DMS153 treated with DMSO at 0.1 percent for 48 hours (cell line): ENCODE measurements at regions not wholly inside any gene's neighbourhood (a gene's known extent, or its start where the extent isn't known, plus 50 kb on each side); places are given as distances from the start of the nearest gene placed in this dataset.
"Not testable (repeated sequence)": the region's sequence is repeated elsewhere in the genome, so short reads cannot be mapped to it uniquely, and the experiment has no call there.

Experiments used
- DNase-seq: peaks from one replicate; lab custom pipeline; 2025; ENCODE audit not compliant: unreplicated experiment; lab: John Stamatoyannopoulos, UW

- DNase-seq, result no peak
These were observed 126.2 kb upstream of the ADCY2 start for GRCh38 chr5:7269591-7270274.

- DNase-seq, result no peak
These were observed 124.4 kb upstream of the ADCY2 start for GRCh38 chr5:7271435-7272084.

GRCh38 chr5:7272408-7272965 lies 123.5 kb upstream of the ADCY2 start:
- DNase-seq, result no peak

DNA sequence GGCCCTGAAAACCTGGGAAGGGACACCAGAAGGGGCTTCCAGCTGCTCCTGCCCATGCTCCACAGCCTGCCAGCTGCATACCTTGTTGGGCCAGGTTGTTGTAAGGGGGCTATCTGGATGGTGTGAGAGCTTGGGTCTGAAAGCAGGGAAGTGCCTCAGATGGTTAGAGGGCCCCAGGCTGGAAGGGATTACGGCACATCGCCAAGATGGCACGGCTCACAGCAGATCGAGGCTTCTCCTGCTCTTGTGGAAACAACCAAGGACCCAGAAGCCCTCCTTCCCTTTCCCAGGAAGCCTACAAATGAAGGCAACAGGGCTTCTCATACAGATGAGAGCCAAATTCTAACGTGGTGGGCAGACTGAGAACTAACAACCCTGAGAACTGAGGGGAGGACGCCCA lies 121.7 kb upstream of the ADCY2 start:
- no peak for DNase-seq

DNA sequence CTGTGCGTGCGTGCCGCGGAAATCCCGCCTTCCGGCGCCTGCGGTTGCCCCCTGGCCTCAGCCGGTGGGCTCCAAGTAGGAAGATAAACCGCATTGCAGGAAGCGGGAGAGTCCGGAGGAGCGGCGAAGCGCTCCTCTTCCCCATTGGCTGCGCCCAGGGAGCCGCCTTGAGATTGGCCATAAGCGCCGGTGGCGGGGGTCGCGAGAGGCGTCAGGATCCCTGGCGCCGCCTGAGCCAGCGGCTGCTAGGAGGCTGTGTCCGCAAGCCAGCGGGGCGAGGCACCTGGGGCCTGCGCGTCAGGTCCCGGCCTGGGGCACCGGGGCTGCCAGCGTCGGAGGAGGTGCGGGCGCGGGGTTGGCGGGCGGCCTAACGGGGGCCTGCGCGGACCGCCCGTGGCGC lies 106.3 kb upstream of the ADCY2 start:
- not testable (repeated sequence) for DNase-seq

DNA sequence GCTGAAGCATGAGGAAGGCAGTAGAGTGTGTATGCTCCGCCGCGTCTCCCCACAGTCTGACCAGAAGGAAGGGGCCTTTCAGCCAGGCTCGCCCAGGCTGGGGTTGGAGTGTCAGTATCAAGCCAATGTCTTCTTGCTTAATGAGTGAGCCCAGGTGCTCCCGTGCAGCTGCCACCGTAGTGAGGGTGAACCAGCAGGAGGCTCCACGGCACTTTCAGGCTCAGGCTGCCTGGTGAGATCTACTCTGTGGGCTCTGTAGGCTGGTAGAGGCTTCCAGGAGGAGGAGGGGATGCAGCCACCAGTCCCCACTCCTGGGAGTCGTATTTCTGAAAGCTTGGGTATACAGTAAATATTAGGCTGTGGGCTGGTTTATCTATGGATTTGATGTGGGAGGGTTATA lies 98.1 kb upstream of the ADCY2 start:
- DNase-seq, result not testable (repeated sequence)

GRCh38 chr5:7299731-7300130 lies 96.2 kb upstream of the ADCY2 start:
- not testable (repeated sequence) for DNase-seq

- not testable (repeated sequence) for DNase-seq
These were observed 90.8 kb upstream of the ADCY2 start for GRCh38 chr5:7305000-7305674.

DNA sequence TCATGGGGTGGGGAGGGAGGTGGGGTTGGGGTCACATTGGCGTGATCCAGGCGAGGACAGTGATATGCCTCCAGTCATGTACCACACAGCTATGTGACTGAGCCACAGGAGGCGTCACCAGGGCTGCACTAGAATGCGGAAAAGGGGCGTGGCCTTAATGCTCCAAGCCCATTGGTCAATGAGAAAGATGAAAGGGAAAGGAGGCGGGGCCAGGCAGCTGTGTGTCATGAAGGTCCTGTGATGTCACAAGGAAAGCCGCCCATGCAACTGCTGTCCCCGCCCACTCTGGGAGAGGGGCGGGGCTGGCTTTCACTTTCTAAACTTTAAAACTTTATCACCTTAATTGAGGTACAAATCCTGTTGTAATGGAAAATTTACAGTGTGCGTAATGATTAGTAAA lies 89.4 kb upstream of the ADCY2 start:
- not testable (repeated sequence) for DNase-seq

- not testable (repeated sequence) for DNase-seq
These were observed 88.2 kb upstream of the ADCY2 start for GRCh38 chr5:7307709-7308108.

DNA sequence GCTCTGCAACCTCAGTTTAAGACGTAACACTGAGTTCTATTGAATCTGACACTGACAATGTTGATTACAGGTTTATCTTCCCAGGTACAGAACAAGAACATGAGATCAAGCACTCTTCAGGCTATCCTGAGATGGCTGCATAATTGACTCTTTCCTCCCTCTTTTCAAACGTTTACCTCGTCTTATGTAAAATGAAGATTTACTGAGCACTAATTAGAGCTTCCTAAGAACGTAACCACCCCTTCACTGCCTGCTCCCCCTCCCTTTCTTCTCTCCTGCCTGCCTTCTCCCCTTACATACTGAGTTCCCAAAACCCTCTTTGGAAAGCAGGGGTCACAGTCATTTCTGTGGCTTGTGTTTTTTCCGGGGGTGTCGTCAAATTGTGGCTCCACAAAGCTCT lies 86.2 kb upstream of the ADCY2 start:
- DNase-seq, result not testable (repeated sequence)

DNA sequence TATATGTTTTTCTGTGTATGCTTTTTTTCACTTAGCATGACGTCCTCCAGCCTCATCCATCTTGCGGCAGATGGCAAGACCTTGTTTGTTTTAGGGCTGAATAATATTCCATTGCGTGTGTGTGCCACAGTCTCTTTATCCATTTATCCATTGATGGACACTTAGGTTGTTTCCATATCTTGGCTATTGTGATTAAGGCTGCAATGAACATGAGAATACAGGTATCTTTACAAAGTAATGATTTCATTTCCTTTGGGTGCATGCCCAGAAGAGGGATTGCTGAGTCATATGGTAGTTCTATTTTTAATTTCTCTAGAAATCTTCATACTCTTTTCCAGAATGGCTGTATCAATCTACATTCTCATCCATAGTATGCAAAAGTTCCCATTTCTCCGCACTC lies 85.3 kb upstream of the ADCY2 start:
- not testable (repeated sequence) for DNase-seq

GRCh38 chr5:7315118-7315517 lies 80.8 kb upstream of the ADCY2 start:
- no peak for DNase-seq

GRCh38 chr5:7317751-7318150 lies 78.2 kb upstream of the ADCY2 start:
- DNase-seq, result no peak

- no peak for DNase-seq
These were observed 75.1 kb upstream of the ADCY2 start for GRCh38 chr5:7320701-7321301.

- DNase-seq, result no peak
These were observed 74.2 kb upstream of the ADCY2 start for GRCh38 chr5:7321724-7322123.

- no peak for DNase-seq
These were observed 71.0 kb upstream of the ADCY2 start for GRCh38 chr5:7324919-7325318.

DNA sequence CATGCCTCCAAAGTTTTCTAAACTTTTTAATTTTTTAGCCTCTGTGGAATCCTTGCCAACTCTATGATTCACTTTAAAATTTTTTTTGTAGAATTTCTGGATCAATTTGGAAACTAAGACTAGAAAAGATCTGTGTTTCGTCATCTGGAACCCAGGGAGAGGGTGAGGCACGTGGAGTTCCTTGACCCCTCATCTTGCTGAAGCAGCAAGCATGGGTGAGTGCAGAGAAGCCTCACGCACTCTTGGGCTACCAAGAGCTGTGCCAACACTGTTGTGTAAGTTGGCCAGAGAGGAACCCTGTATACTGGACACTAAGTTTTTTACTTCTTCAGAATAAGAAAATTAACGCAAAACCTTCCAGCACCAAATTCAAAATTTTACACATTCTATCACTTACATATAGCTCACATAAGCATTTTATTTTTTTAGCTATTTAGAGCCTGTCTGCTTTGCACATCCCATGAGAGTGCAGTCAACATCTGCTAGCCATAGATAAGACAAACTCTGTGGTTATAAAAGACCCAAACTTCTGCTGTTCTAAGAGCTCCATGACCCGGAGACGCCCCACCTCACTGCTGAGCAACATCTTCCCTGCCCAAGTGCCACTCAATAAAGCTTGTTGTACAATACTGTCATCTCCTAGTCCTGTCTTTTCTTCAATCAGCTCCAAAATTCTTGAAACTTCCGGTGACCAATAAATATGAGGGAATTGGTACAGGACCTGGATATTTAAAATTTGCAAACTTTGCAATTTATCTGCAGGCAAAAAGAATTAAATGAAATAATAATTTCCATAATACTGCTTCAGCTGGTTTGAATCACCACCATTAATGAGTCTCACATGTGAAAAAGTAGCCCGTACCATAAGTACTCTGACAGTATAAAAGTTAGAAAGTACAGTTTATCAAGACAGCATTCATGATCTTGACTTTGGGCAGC lies 69.7 kb upstream of the ADCY2 start:
- no peak for DNase-seq

GRCh38 chr5:7329141-7329540 lies 66.8 kb upstream of the ADCY2 start:
- no peak for DNase-seq

GRCh38 chr5:7329712-7330111 lies 66.2 kb upstream of the ADCY2 start:
- DNase-seq, result no peak
